ENCODE measurements at regions not wholly inside any gene's neighbourhood (a gene's known extent, or its start where the extent isn't known, plus 50 kb on each side); places are given as distances from the start of the nearest gene placed in this dataset.

DNA sequence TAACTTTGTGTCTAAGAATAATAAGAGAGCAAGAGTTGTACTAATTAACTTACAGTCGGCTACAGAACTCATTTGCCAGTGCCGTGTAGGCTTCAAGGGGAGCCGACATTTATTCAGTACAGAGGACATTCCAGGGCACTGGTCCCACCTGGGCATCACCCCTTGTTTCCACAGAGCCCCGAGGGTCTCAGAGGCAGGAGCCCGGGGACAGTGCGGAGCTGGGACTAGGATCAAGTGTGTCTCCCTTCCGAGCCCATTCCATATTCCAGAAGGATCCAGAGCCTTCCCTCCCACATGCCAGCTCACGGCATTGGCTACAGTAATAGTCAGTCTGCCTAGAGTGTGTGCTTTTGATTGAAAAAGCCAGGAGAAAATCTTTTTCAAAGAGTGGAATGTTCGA, 71.5 kb upstream of the CTDP1 start:
- no peaks in the 10 kb centered on the region for H3K9me3 ChIP-seq (ENCODE audit: control extremely low read depth in 1 of 3, control insufficient read depth in 2 of 3, insufficient read depth in 1 of 3, low read length in 2 of 3)
- POLR2A ChIA-PET, result no interaction called here
- H3K79me2 ChIP-seq (ENCODE audit: control insufficient read depth, insufficient read depth, low read length), result no peaks in the 10 kb centered on the region
- Mint-ChIP-seq H3K4me3 (no peak overlapping the region), H3K9me3 (ENCODE audit: insufficient read depth) (no peaks in the 10 kb centered on the region), H3K27me3 (no peaks in the 10 kb centered on the region), H3K4me1 (no peaks in the 10 kb centered on the region), H3K27ac (no peak overlapping the region)
- no peaks in the 10 kb centered on the region for H4K20me1 ChIP-seq (ENCODE audit: control insufficient read depth, insufficient read depth, low read length, poor library complexity, severe bottlenecking)
- CTCF ChIA-PET, result no interaction called here
- H3K27ac ChIP-seq (ENCODE audit: low read length in 2 of 2), result no peak overlapping the region
- DNase-seq (no peak), ATAC-seq (ENCODE audit: low read depth) (no peak)
- 100% methylated on average over 5 of the region's 9 CpGs for WGBS (ENCODE audit: insufficient coverage)
- peaks cover 0 to 3% (median 0%) of the 10 kb centered on the region in 4 experiments for H3K27me3 ChIP-seq (replicated peaks in 1 of 4; ENCODE audit: control extremely low read depth in 1 of 4, control insufficient read depth in 3 of 4, insufficient read depth in 4 of 4, low read length in 3 of 4)
- no peak overlapping the region for H2AFZ ChIP-seq (ENCODE audit: insufficient read depth, low read depth, low read length, poor library complexity, severe bottlenecking)
- no peak overlapping the region for H3K4me3 ChIP-seq (ENCODE audit: control extremely low read depth in 1 of 5, extremely low read depth in 1 of 5, insufficient read depth in 1 of 5, low read depth in 2 of 5, low read length in 4 of 5)
- intact Hi-C loops (cut with micrococcal nuclease), result no loop called here
- no peaks in the 10 kb centered on the region for H3K36me3 ChIP-seq (replicated peaks in 1 of 2; ENCODE audit: control extremely low read depth in 1 of 2, control insufficient read depth in 1 of 2, extremely low read depth in 1 of 2, insufficient read depth in 2 of 2, low read length in 1 of 2)
- no peaks in the 10 kb centered on the region for H3K4me1 ChIP-seq (ENCODE audit: control insufficient read depth in 2 of 2, insufficient read depth in 2 of 2, low read length in 2 of 2)
- H3K9ac ChIP-seq (ENCODE audit: low read length), result no peak overlapping the region
- H3K4me2 ChIP-seq (replicated peaks; ENCODE audit: low read depth, low read length, poor library complexity, severe bottlenecking), result no peak overlapping the region
- TF ChIP-seq CTCF (IDR thresholded peaks at IDR 0.05) (no peak), EZH2 (IDR thresholded peaks at IDR 0.05; ENCODE audit: borderline replicate concordance, insufficient read depth, low read depth, low read length, poor library complexity, severe bottlenecking) (no peak)

GRCh38 chr18:79608535-79608934, 71.1 kb upstream of the CTDP1 start:
- Histone ChIP-seq H3K4me1 (ENCODE audit: control insufficient read depth in 2 of 2, insufficient read depth in 2 of 2, low read length in 2 of 2) (no peaks in the 10 kb centered on the region), H3K27ac (ENCODE audit: low read length in 2 of 2) (no peak overlapping the region), H4K20me1 (ENCODE audit: control insufficient read depth, insufficient read depth, low read length, poor library complexity, severe bottlenecking) (no peaks in the 10 kb centered on the region), H3K9me3 (ENCODE audit: control extremely low read depth in 1 of 3, control insufficient read depth in 2 of 3, insufficient read depth in 1 of 3, low read length in 2 of 3) (no peaks in the 10 kb centered on the region), H3K27me3 (replicated peaks in 1 of 4; ENCODE audit: control extremely low read depth in 1 of 4, control insufficient read depth in 3 of 4, insufficient read depth in 4 of 4, low read length in 3 of 4) (peaks cover 0 to 3% (median 0%) of the 10 kb centered on the region in 4 experiments), H2AFZ (ENCODE audit: insufficient read depth, low read depth, low read length, poor library complexity, severe bottlenecking) (no peak overlapping the region), H3K36me3 (replicated peaks in 1 of 2; ENCODE audit: control extremely low read depth in 1 of 2, control insufficient read depth in 1 of 2, extremely low read depth in 1 of 2, insufficient read depth in 2 of 2, low read length in 1 of 2) (no peaks in the 10 kb centered on the region), H3K4me3 (ENCODE audit: control extremely low read depth in 1 of 5, extremely low read depth in 1 of 5, insufficient read depth in 1 of 5, low read depth in 2 of 5, low read length in 4 of 5) (no peak overlapping the region), H3K79me2 (ENCODE audit: control insufficient read depth, insufficient read depth, low read length) (no peaks in the 10 kb centered on the region), H3K9ac (ENCODE audit: low read length) (no peak overlapping the region), H3K4me2 (replicated peaks; ENCODE audit: low read depth, low read length, poor library complexity, severe bottlenecking) (no peak overlapping the region)
- ATAC-seq (ENCODE audit: low read depth) (no peak), DNase-seq (no peak)
- no peak overlapping the region for H3K27ac Mint-ChIP-seq
- no peak overlapping the region for H3K4me3 Mint-ChIP-seq
- CTCF ChIA-PET, result no interaction called here
- POLR2A ChIA-PET, result no interaction called here
- intact Hi-C loops (cut with micrococcal nuclease), result no loop called here
- TF ChIP-seq CTCF (IDR thresholded peaks at IDR 0.05) (no peak), EZH2 (IDR thresholded peaks at IDR 0.05; ENCODE audit: borderline replicate concordance, insufficient read depth, low read depth, low read length, poor library complexity, severe bottlenecking) (no peak)
- WGBS (ENCODE audit: insufficient coverage), result 92% methylated on average over 18 of the region's 18 CpGs
- no peaks in the 10 kb centered on the region for H3K27me3 Mint-ChIP-seq
- no peaks in the 10 kb centered on the region for H3K4me1 Mint-ChIP-seq
- no peaks in the 10 kb centered on the region for H3K9me3 Mint-ChIP-seq (ENCODE audit: insufficient read depth)

Data from B cell (primary cell).